ENCODE measurements at regions not wholly inside any gene's neighbourhood (a gene's known extent, or its start where the extent isn't known, plus 50 kb on each side); places are given as distances from the start of the nearest gene placed in this dataset.

DNA sequence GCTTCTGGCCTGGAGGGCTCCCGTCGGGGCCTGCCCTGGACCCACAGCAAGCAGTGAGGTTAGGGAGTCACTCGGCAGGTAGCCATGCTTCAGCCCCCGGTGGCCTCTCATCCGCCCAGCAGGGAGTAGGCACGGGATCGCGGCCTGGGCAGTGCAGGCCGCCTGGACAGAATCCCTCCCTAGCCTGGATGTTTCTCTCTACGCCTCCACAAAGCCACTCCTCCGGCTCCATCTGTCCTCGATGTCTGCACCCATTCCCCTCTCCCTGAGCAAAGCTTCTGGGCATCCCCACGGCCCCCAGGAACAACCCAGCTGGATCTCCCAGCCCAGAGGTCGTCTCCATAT, 145.2 kb downstream of the RBFOX3 start:
- H3K27ac ChIP-seq, result no peak overlapping the region
- H3K27me3 ChIP-seq (ENCODE audit: insufficient read depth, low read depth), result peaks cover 71% of the 10 kb centered on the region
- DNase-seq, result no peak
- no peaks in the 10 kb centered on the region for H3K9me3 ChIP-seq (ENCODE audit: insufficient read depth, low read depth)
- H3K79me2 ChIP-seq (ENCODE audit: low read depth), result no peaks in the 10 kb centered on the region
- intact Hi-C loops (cut with micrococcal nuclease; ENCODE audit: unreplicated experiment), result no loop called here
- CTCF ChIA-PET, result no interaction called here
- no peaks in the 10 kb centered on the region for H3K9me2 ChIP-seq (ENCODE audit: insufficient read depth)
- no peak overlapping the region for H3K4me2 ChIP-seq
- POLR2A ChIA-PET (ENCODE audit: unreplicated experiment), result no interaction called here
- no peaks in the 10 kb centered on the region for H3K36me3 ChIP-seq (ENCODE audit: low read depth)
- TF ChIP-seq EZH2 (IDR thresholded peaks at IDR 0.05; ENCODE audit: low read depth), result no peak
- TF ChIP-seq, protein P1, sequence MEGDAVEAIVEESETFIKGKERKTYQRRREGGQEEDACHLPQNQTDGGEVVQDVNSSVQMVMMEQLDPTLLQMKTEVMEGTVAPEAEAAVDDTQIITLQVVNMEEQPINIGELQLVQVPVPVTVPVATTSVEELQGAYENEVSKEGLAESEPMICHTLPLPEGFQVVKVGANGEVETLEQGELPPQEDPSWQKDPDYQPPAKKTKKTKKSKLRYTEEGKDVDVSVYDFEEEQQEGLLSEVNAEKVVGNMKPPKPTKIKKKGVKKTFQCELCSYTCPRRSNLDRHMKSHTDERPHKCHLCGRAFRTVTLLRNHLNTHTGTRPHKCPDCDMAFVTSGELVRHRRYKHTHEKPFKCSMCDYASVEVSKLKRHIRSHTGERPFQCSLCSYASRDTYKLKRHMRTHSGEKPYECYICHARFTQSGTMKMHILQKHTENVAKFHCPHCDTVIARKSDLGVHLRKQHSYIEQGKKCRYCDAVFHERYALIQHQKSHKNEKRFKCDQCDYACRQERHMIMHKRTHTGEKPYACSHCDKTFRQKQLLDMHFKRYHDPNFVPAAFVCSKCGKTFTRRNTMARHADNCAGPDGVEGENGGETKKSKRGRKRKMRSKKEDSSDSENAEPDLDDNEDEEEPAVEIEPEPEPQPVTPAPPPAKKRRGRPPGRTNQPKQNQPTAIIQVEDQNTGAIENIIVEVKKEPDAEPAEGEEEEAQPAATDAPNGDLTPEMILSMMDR (conservative IDR thresholded peaks at IDR 0.05), result no peak
- H3F3A ChIP-seq (ENCODE audit: insufficient read depth, low read depth), result no peaks in the 10 kb centered on the region
- BruUV-seq (replicated peaks), result no TSS peak
- no peak overlapping the region for H2AFZ ChIP-seq
- no peaks in the 10 kb centered on the region for H4K20me1 ChIP-seq (ENCODE audit: insufficient read depth)
- no peaks in the 10 kb centered on the region for H3K4me1 ChIP-seq (replicated peaks; ENCODE audit: insufficient read depth)
- no peak overlapping the region for H3K4me3 ChIP-seq

- no peak for TF ChIP-seq EZH2 (IDR thresholded peaks at IDR 0.05; ENCODE audit: low read depth)
- TF ChIP-seq, protein P1 (conservative IDR thresholded peaks at IDR 0.05), result no peak
- no peak overlapping the region for H3K27ac ChIP-seq
- no peaks in the 10 kb centered on the region for H4K20me1 ChIP-seq (ENCODE audit: insufficient read depth)
- no peaks in the 10 kb centered on the region for H3K9me2 ChIP-seq (ENCODE audit: insufficient read depth)
- no peaks in the 10 kb centered on the region for H3K4me1 ChIP-seq (replicated peaks; ENCODE audit: insufficient read depth)
- no peak for DNase-seq
- H3K36me3 ChIP-seq (ENCODE audit: low read depth), result no peaks in the 10 kb centered on the region
- H3K4me3 ChIP-seq, result no peak overlapping the region
- H3K79me2 ChIP-seq (ENCODE audit: low read depth), result no peaks in the 10 kb centered on the region
- H3K9me3 ChIP-seq (ENCODE audit: insufficient read depth, low read depth), result no peaks in the 10 kb centered on the region
- CTCF ChIA-PET, result no interaction called here
- H3K27me3 ChIP-seq (ENCODE audit: insufficient read depth, low read depth), result peaks cover 71% of the 10 kb centered on the region
- POLR2A ChIA-PET (ENCODE audit: unreplicated experiment), result no interaction called here
- H2AFZ ChIP-seq, result no peak overlapping the region
- H3F3A ChIP-seq (ENCODE audit: insufficient read depth, low read depth), result no peaks in the 10 kb centered on the region
- no peak overlapping the region for H3K4me2 ChIP-seq
- intact Hi-C loops (cut with micrococcal nuclease; ENCODE audit: unreplicated experiment), result no loop called here
- no TSS peak for BruUV-seq (replicated peaks)
These were observed 145.7 kb downstream of the RBFOX3 start for GRCh38 chr17:79465011-79465680.

- CTCF ChIA-PET, result no interaction called here
- Histone ChIP-seq H3K27me3 (ENCODE audit: insufficient read depth, low read depth) (peaks cover 65% of the 10 kb centered on the region), H3K9me2 (ENCODE audit: insufficient read depth) (no peaks in the 10 kb centered on the region), H3K4me3 (no peak overlapping the region), H3K9me3 (ENCODE audit: insufficient read depth, low read depth) (no peaks in the 10 kb centered on the region), H3K27ac (no peak overlapping the region), H3K79me2 (ENCODE audit: low read depth) (no peaks in the 10 kb centered on the region), H2AFZ (no peak overlapping the region), H3F3A (ENCODE audit: insufficient read depth, low read depth) (no peaks in the 10 kb centered on the region), H3K36me3 (ENCODE audit: low read depth) (no peaks in the 10 kb centered on the region), H4K20me1 (ENCODE audit: insufficient read depth) (no peaks in the 10 kb centered on the region), H3K4me2 (no peak overlapping the region), H3K4me1 (replicated peaks; ENCODE audit: insufficient read depth) (no peaks in the 10 kb centered on the region)
- intact Hi-C loops (cut with micrococcal nuclease; ENCODE audit: unreplicated experiment), result no loop called here
- no peak for DNase-seq
- POLR2A ChIA-PET (ENCODE audit: unreplicated experiment), result no interaction called here
- no TSS peak for BruUV-seq (replicated peaks)
- no peak for TF ChIP-seq EZH2 (IDR thresholded peaks at IDR 0.05; ENCODE audit: low read depth)
- TF ChIP-seq, protein P1 (conservative IDR thresholded peaks at IDR 0.05), result no peak
These were observed 146.4 kb downstream of the RBFOX3 start for GRCh38 chr17:79464318-79465010.
